Stimulated activated CD4-positive, alpha-beta T cell treated with anti-CD3 and anti-CD28 coated beads, Interleukin-15, amount 100 ng/mL, for 1 hour (primary cell): ENCODE measurements at regions not wholly inside any gene's neighbourhood (a gene's known extent, or its start where the extent isn't known, plus 50 kb on each side); places are given as distances from the start of the nearest gene placed in this dataset.

Source experiments
- DNase-seq, 2 donors: peaks; one replicate each; pipeline ENCODE4 v3.0.0-alpha.2; 2020; ENCODE audit warnings: low read depth in 1 of 2, low spot score in 1 of 2

DNA sequence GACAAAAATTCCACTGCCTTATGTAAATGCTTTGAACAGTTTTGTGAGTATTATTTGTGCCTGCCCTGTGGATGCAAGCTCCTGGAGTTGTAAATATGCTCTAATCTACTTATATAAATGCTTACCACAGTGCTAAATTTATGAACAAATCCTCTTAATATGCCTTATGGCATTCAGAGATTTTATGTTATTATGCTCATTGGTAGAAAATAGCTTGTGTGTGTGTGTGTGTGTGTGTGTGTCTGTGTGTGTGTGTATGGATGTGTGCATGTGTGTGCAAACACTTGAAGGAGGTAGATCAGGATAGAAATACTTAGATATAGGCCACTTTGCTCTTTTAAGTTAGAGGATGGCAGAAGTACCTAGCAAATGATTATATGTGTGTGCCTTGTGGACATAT, 253.9 kb downstream of the TAF11L14 start:
- DNase-seq = no peak

DNA sequence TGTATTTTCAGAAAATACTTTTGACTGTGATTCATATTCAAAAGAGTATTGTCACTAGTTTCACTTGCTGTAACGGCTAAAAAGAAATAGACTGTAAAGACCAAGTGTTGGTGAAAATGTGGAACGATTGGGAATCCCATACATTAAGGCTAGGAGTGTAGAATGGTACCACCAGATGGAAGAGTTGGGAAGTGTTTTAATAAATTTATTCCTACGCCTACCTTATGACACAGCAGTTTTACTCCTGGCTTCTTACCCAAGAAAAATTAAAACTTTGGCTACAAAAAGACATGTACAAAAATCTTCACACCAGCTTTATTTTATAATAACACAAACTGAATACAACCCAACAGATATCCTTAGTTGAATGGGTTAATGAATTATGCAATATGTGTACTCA, 256.2 kb downstream of the TAF11L14 start:
- no peak for DNase-seq

- no peak for DNase-seq
Measured at GRCh38 chr5:17891881-17892280, 257.6 kb downstream of the TAF11L14 start.

DNA sequence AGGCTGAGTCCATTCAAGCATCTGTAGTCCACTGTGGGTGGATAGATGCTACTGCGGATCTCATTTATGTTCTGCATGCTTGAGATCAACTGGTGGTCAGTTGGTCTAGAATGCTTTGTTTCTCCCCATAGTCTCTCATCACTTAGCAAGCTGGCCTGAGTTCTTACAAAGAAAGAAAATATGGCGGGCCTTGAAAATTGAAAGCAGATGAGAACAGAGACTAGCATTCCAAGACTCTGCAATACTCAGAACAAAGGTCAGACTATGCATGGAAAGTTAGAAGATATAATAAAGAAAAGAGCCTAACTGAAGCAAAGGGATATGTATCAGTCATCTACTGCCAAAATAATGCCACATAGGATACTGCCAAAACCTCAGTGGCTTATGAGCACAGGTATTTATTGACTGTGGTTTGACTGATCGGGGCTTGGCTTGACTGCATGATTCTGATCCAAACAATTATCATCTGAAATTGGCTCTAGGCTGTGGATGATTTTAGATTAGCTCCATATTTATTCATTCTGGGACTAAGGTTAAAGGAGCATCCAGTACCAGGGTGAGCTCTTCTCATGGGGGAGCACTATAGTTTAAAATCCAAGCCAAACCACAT, 258.9 kb downstream of the TAF11L14 start:
- no peak for DNase-seq

- DNase-seq = no peak
Measured at GRCh38 chr5:17895288-17896033, 261.2 kb downstream of the TAF11L14 start.

DNA sequence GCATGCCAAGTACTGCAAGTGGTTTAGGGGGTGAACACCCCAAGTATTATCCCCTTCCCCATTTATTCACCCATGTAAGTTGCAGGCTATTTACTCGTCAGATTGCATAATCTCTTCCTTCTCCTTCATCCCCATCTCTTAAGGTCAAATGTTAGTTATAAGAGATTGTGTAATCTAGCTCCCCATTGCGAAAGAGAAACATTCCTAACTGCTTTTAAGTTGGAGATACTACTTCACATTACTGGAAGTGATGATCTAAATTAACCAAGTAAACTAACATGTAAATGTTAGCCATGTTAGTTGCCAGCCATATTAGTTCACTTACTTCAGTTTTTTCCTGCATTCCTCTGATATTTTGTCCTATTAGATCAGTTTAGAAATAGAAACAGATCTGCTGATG, 262.3 kb downstream of the TAF11L14 start:
- no peak for DNase-seq

DNA sequence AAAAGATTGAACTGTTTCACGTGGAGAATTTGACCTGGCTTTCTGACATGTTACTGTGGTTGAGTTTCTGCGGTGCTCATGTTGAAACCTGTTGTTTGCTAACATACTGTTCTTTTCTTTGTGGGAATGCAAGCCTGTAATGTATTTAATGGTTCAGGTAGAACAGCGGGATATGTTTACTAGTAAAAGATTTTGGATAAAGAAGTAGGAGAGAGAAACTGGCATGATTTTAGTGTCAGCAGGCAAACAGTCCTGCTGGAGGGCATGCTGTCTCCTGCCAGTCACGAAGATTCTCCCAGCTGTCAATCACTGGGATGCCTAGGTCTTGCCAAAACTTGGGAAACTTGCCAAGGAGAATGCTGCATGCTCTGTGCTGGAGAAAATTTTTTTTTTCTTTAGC, 263.5 kb downstream of the TAF11L14 start:
- no peak for DNase-seq

GRCh38 chr5:17898766-17899165, 264.5 kb downstream of the TAF11L14 start:
- no peak for DNase-seq

DNA sequence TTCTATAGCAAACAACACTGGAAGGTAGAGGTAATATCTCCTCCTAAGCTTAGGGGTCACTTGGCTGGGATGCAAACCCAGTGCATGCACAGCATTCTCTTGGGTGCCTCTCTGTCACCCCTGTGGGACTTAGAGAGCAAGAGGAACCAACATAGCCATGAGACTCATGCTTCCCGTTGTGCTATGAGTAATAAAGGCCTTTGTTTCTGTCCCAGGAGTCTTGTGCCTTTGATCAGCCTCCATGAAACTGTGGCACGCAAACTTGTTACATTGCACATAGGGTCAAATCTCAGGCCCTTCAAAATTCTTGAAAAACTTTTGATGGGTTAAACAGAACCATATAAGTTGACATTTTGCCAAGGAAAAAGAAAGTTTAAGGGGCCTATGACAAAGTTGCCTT, 272.8 kb downstream of the TAF11L14 start:
- DNase-seq = no peak

- DNase-seq = no peak
Measured at GRCh38 chr5:17910318-17910717, 276.1 kb downstream of the TAF11L14 start.

DNA sequence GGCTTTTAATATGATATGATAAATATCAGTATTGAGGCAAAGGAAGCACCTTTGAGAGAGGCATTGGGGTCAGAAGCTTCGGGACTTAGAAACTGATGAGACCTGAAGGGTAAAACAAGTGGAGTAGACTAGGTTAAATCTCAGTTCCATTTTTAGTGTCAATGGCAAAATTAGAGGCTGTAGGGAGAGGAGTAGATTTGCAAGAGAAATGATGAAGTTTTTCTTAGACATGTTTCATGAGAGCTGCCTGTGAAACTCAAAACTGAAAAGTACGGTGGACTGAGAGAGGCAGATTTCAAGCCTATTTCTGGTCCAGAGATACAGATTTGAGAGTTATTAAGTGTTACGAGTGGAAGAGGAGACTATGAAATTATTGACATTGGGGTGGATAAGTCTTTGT, 278.5 kb downstream of the TAF11L14 start:
- no peak for DNase-seq

DNA sequence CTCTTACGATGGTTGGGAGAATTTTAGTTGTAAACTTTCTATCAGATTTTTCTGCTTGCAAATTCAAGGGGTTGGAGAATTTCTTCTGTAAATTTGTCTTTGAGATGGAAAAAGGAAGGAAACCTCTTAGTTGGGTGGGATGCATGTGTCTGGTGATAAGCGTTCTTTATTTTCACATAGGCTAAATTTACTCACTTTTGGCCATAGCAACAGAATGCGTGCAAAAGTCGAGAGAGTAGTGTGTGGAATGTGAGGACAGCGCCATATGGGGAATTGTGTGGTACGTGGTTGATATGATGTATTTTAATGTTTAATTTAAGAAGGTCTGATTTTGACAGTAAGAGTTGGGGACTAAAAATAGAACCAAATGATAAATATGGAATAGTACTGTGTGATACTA, 282.2 kb downstream of the TAF11L14 start:
- DNase-seq = no peak

- DNase-seq = no peak
Measured at GRCh38 chr5:17917465-17917864, 283.2 kb downstream of the TAF11L14 start.

DNA sequence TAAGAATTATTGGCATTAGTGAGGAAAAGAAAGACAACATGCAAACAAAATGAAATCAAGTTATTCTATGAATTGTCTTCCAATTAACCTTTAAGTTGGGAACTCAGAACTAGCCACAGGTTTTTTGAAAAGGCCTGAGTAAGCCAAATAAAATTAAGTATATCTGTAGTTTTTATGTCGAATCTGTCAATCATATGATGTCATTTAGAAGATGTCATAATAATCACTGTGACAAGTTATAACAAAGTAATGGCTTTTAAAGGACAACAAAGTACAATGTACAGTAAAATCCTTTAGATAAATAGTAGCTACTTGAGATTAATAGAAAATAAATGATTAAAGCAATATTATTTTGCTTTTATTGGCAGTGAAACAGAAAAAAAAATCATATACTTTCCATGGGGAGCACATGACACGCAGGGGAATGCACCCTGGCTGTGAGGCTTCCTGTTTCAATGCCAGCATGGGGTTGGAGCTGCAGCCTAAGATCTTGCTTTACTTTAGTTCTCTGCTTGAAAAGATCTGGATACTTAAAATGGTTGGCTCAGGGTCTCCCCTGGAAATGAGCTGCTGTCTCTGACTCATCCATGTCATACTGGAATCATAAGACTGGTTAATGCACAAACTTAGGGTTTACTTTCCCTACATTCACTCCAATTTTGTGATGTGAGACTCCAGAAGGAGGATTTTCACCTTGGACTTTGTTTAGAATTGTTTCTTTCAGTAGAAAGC, 284.3 kb downstream of the TAF11L14 start:
- DNase-seq = no peak

DNA sequence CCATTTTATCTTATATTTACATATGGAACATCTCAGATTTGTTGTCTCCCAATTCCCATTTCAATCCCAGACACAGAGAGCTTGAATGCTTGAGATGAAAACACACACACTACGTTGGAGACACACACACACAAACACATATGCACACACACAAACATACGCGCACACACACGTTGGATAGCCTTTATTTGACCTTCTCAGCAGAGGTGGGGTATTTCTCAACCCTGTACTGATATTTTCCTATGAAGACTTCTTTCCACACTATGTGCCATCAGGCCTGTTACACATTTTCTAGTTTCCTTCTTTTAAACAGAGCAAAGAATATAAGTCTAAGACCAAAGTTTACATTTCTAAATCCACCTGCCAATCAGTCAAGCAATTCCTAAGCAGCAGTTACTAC, 291.0 kb downstream of the TAF11L14 start:
- DNase-seq = no peak

DNA sequence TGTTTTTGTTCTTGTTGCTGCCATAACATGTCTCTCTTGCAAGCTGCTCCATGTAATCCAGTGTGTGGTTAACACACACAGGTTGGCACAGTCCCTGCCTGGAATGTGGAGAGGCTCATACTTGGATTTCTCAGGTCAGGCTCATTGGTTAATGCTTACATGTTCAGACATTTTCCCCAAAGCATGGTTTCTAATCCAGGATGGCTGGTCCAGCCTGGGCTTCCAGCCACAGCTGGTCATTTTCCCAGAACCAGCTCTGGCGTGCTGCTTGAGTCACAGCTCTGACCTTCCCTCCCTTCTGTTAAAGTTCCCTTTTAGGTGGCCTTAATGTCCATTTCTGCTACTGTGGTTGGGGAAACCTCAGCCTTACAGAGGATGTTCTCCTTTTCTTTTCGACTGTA, 294.3 kb downstream of the TAF11L14 start:
- DNase-seq = no peak

DNA sequence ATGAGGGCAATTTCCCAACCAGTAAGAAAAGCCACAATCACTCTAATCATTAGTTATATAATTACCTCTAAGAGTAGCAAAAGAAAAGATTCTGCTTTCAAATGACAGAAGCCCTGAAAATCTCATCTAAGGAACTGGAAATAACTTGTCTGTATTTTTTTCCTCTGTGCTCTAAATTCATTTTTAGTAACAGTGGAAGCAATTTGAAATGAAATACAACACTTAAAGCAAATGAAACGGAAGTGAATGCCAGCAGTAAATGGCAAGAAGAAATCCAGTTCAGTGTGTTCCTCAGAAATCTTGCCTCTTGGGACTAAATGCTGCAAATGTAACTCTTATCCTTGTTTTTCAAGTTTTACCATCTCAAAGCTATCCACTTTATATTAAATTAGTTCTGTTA, 294.9 kb downstream of the TAF11L14 start:
- DNase-seq = no peak

DNA sequence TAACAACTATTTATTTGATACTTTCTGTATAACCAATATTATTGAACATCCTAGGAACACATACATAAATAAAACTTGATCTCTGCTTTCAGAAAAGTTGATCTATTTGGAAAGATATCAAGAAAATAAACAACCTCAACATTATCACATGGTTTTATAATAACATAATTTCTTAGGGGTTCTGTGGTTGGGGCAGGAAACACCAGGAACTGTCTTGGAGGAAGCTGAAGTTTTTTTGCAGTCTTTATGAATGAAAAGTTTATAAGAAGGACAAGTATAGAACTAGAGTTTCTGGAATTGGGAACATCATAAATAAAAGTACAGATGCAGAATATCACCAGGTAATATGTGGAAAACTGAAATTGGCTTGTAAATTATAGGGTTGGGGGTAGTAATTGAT, 296.1 kb downstream of the TAF11L14 start:
- no peak for DNase-seq

GRCh38 chr5:17944046-17944445, 309.8 kb downstream of the TAF11L14 start:
- no peak for DNase-seq

GRCh38 chr5:17947029-17947428, 312.8 kb downstream of the TAF11L14 start:
- no peak for DNase-seq

DNA sequence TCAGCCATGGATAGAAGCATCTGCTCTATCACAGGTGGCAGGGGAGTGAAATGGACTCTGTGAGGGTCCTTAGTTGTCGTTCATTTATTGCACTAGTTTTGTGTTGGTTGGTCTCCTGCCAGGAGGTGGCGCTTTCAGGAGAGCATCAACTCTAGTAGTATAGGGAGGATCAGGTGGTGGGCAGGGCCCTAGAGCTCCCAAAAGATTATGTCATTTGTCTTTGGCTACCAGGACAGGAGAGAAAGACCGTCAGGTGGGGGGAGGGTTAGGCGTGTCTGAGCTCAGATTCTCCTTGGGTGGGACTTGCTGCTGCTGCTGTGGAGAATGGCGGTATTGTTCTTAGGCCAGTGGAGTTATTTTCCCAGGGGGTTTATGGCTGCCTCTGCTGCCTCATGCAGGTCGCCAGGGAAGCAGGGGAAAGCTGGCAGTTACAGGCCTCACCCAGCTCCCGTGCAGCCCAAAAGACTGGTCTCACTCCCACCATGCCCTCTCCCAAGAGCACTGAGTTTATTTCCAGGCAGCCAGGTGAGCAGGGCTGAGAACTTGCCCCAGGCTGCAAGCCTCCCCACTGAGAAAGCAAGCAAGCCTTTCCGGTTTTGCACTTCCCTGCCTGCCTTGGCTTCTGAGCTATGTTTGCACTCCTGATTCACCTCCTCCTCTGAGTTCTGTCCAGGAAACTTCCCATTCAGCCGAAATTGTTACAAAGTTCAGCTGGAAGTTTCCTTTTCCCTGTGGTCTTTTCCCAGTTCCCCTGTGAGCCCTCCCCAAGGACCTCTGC, 317.3 kb downstream of the TAF11L14 start:
- DNase-seq = no peak

- no peak for DNase-seq
Measured at GRCh38 chr5:17952231-17952630, 318.0 kb downstream of the TAF11L14 start.
